PFSK-1 (cell line): ENCODE measurements at regions not wholly inside any gene's neighbourhood (a gene's known extent, or its start where the extent isn't known, plus 50 kb on each side); places are given as distances from the start of the nearest gene placed in this dataset.

ENCODE experiments used
- FOXP2 ChIP-seq: optimal IDR thresholded peaks from 2 replicates; pipeline ENCODE3; 2011; ENCODE audit warnings: borderline replicate concordance, control low read depth, inconsistent platforms; ENCODE audit not compliant: insufficient read depth; ENCODE audit errors: extremely low read length, extremely low read depth
- POLR2AphosphoS5 ChIP-seq: IDR thresholded peaks from 2 replicates; pipeline ENCODE4 v1.6.1; 2012; ENCODE audit warnings: low read depth, mild to moderate bottlenecking, control low read depth, low read length, moderate library complexity
- SIN3A ChIP-seq: IDR thresholded peaks from 2 replicates; pipeline ENCODE4 v1.6.1; 2012; ENCODE audit warnings: mild to moderate bottlenecking, low read length, moderate library complexity, borderline replicate concordance; ENCODE audit not compliant: insufficient read depth
- TAF1 ChIP-seq: IDR thresholded peaks from 2 replicates; pipeline ENCODE4 v1.6.1; 2012; ENCODE audit warnings: low read length, control low read depth, borderline replicate concordance; ENCODE audit not compliant: insufficient read depth
- TF ChIP-seq, protein P1 (sequence below), 2 experiments: IDR thresholded peaks; 2 replicates each; pipeline versions ENCODE4 v1.6.1 to v1.8.0; 2011 to 2012; ENCODE audit warnings: low read depth in 2 of 2, low read length in 2 of 2, control low read depth in 1 of 2, inconsistent platforms in 1 of 2, mild to moderate bottlenecking in 1 of 2, moderate library complexity in 1 of 2; ENCODE audit not compliant: insufficient read depth in 1 of 2

DNA sequence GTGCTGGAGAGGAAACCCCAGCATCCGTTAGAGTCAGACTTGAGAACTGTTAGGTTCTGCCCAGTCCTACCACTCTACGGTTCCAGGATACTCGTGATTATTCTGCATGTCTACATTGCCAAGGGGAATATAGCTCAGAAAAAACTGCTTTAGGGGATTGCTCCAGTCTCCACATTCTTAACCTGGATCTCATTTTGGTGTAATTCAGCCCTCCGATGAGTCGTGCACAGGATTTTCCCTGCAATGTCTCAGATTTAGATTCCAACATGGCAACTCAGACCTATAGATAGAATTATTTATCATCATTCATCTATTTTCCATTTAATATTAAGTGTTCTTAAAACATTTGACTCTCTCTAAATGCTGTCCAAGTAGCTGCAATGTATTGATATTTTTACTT lies 121.1 kb upstream of the ZEB1 start:
- TF ChIP-seq TAF1 (no peak), SIN3A (no peak), POLR2AphosphoS5 (no peak), FOXP2 (no peak)
- TF ChIP-seq, protein P1, sequence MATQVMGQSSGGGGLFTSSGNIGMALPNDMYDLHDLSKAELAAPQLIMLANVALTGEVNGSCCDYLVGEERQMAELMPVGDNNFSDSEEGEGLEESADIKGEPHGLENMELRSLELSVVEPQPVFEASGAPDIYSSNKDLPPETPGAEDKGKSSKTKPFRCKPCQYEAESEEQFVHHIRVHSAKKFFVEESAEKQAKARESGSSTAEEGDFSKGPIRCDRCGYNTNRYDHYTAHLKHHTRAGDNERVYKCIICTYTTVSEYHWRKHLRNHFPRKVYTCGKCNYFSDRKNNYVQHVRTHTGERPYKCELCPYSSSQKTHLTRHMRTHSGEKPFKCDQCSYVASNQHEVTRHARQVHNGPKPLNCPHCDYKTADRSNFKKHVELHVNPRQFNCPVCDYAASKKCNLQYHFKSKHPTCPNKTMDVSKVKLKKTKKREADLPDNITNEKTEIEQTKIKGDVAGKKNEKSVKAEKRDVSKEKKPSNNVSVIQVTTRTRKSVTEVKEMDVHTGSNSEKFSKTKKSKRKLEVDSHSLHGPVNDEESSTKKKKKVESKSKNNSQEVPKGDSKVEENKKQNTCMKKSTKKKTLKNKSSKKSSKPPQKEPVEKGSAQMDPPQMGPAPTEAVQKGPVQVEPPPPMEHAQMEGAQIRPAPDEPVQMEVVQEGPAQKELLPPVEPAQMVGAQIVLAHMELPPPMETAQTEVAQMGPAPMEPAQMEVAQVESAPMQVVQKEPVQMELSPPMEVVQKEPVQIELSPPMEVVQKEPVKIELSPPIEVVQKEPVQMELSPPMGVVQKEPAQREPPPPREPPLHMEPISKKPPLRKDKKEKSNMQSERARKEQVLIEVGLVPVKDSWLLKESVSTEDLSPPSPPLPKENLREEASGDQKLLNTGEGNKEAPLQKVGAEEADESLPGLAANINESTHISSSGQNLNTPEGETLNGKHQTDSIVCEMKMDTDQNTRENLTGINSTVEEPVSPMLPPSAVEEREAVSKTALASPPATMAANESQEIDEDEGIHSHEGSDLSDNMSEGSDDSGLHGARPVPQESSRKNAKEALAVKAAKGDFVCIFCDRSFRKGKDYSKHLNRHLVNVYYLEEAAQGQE (IDR thresholded peaks at IDR 0.05; ENCODE audit: insufficient read depth in 1 of 2, low read depth in 2 of 2, low read length in 2 of 2): no peak

DNA sequence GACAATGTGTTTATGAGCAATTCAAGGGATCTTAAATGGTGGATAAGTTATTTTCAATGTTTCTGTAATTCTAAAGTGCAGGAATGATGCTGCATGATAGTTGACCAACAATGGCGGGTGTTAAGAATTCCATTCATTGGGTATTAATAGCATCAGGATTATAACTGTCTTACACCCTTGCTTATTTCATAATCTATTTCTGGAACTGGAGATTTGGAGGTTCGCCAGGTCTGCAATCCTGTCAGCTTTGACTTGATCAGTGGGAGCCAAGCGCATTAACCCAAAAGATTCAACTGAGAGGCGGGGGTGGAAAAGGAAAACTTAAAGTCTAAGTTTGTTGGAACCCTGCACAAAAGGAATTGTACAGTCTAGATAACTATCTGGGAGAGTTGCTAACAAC lies 114.9 kb upstream of the ZEB1 start:
- TF ChIP-seq, protein P1 (IDR thresholded peaks at IDR 0.05; ENCODE audit: insufficient read depth in 1 of 2, low read depth in 2 of 2, low read length in 2 of 2): no peak
- no peak for TF ChIP-seq TAF1
- no peak for TF ChIP-seq POLR2AphosphoS5
- TF ChIP-seq SIN3A: no peak
- TF ChIP-seq FOXP2: no peak

DNA sequence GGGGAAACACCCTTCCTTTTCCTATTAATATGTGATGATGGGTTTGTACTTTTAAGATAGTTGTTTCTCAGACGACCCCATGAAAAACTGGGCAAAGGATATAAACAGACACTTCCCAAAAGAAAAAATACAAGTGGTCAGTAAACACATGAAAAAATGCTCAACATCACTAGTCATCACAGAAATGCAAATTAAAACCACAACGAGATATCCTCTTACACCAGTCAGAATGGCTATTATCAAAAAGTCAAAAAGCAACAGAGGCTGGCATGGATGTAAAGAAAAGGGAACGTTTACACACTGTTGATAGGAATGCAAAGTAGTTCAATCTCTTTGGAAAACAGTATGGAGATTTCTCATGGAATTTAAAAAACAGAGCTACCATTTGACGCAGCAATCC lies 111.4 kb upstream of the ZEB1 start:
- TF ChIP-seq FOXP2 (no peak), SIN3A (no peak), TAF1 (no peak)
- TF ChIP-seq, protein P1 (IDR thresholded peaks at IDR 0.05; ENCODE audit: insufficient read depth in 1 of 2, low read depth in 2 of 2, low read length in 2 of 2): no peak

DNA sequence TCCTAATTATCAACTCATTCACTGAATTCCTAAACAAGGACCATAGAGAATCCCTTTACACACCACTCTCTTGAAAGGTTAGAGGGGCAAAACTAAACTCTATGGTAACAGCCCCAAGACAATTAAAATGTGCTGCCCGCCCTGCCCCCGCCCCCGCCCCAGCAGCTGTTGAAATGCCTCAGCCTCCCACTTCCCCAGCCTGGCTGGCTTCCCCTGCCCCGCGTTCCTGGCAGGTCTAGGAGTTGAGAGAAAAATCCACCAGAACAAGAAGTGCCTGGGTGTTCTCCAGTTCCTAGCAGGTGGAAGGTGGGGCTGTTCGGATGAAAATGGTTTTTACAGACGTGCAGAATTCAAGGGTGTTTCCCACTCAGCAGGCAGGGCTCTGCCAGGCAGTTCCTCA lies 109.5 kb upstream of the ZEB1 start:
- no peak for TF ChIP-seq FOXP2
- no peak for TF ChIP-seq TAF1
- no peak for TF ChIP-seq SIN3A
- TF ChIP-seq POLR2AphosphoS5: no peak
- TF ChIP-seq, protein P1 (IDR thresholded peaks at IDR 0.05; ENCODE audit: insufficient read depth in 1 of 2, low read depth in 2 of 2, low read length in 2 of 2): no peak

DNA sequence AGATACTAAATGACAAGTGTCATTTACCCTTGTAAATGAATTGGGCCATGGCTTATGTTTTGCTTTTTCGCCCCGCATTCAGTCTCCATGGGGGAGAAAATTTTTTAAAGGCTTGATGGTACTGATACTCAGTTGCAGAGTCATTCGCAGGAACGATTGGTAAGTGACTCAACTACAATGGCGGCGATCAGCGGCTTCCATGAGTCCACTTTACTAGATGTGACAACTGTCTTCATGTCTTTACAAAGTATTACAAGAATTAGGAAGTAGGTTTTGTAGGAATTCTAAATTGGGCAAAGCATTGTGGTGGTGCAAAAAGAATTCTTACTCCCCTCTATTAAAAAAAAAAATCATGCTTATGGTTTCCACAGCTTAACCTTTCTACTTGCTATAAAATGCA lies 108.8 kb upstream of the ZEB1 start:
- no peak for TF ChIP-seq TAF1
- TF ChIP-seq, protein P1 (IDR thresholded peaks at IDR 0.05; ENCODE audit: insufficient read depth in 1 of 2, low read depth in 2 of 2, low read length in 2 of 2): no peak
- no peak for TF ChIP-seq SIN3A
- TF ChIP-seq FOXP2: no peak
- no peak for TF ChIP-seq POLR2AphosphoS5
